Activated CD4-positive, alpha-beta T cell treated with anti-CD3 and anti-CD28 coated beads for 36 hours (primary cell): ENCODE measurements at regions not wholly inside any gene's neighbourhood (a gene's known extent, or its start where the extent isn't known, plus 50 kb on each side); places are given as distances from the start of the nearest gene placed in this dataset.

Experiments used
- ATAC-seq: fragments of 200-7000 bp; cut with Tn5 transposase; one replicate; pipeline ENCODE4 v1.10.0; 2021; ENCODE audit warnings: mild to moderate bottlenecking, moderate library complexity
- CTCF ChIA-PET: fragments of 350-600 bp; sonication (Branson Sonifier 250); formaldehyde crosslinking; loops from one replicate; lab custom pipeline; 2021; ENCODE audit warnings: antibody characterized with exemption; lab: Charles Lee
- POLR2A ChIA-PET: fragments of 350-600 bp; sonication (Branson Sonifier 250); formaldehyde crosslinking; loops from one replicate; lab custom pipeline; 2021; ENCODE audit warnings: antibody characterized with exemption, inconsistent platforms; lab: Charles Lee
- DNase-seq: peaks from one replicate; pipeline ENCODE4 v3.0.0-alpha.2; 2020
- H3K27ac Mint-ChIP-seq: one replicate; pipeline ENCODE4 v1.8.0; 2021; ENCODE audit warnings: mixed read lengths
- H3K27me3 Mint-ChIP-seq: one replicate; pipeline ENCODE4 v1.8.0; 2021; ENCODE audit warnings: mixed read lengths
- H3K36me3 Mint-ChIP-seq: one replicate; pipeline ENCODE4 v1.8.0; 2021; ENCODE audit warnings: low read depth, mixed read lengths
- H3K4me1 Mint-ChIP-seq: one replicate; pipeline ENCODE4 v1.8.0; 2021; ENCODE audit warnings: mixed read lengths
- H3K4me3 Mint-ChIP-seq: one replicate; pipeline ENCODE4 v1.8.0; 2021; ENCODE audit warnings: mild to moderate bottlenecking, moderate library complexity, mixed read lengths
- H3K9me3 Mint-ChIP-seq: one replicate; pipeline ENCODE4 v1.8.0; 2021; ENCODE audit warnings: low read depth, mixed read lengths
- intact Hi-C, 2 experiments: fragments of 100-400 bp; cut with DNase I in 1 of 2; cut with micrococcal nuclease in 1 of 2; formaldehyde crosslinking; loops; one replicate each; pipeline versions ENCODE4 v1.14.2 to v1.15.1; 2022 to 2024; cut with DNase I, micrococcal nuclease

GRCh38 chr13:76542176-76542575 lies 344.0 kb downstream of the KCTD12 start:
- Mint-ChIP-seq H3K36me3 (no peaks in the 10 kb centered on the region), H3K4me1 (no peaks in the 10 kb centered on the region), H3K4me3 (no peak overlapping the region), H3K27ac (no peak overlapping the region), H3K27me3 (no peaks in the 10 kb centered on the region), H3K9me3 (peaks cover 3% of the 10 kb centered on the region)
- ChIA-PET POLR2A (no interaction called here), CTCF (interaction anchor here (0.6 kb wide), 1 partner anchor 901 kb away, joined by 3 read pairs; no protein-coding TSS in a partner anchor)
- no peak for DNase-seq
- intact Hi-C loops: no loop called here
- ATAC-seq: no peak

GRCh38 chr13:76538004-76538403 lies 348.2 kb downstream of the KCTD12 start:
- H3K27ac Mint-ChIP-seq: no peak overlapping the region
- intact Hi-C loops: no loop called here
- H3K27me3 Mint-ChIP-seq: peaks cover 3% of the 10 kb centered on the region
- ChIA-PET POLR2A (no interaction called here), CTCF (no interaction called here)
- no peak overlapping the region for H3K4me3 Mint-ChIP-seq
- ATAC-seq: no peak
- H3K36me3 Mint-ChIP-seq: no peaks in the 10 kb centered on the region
- DNase-seq: no peak
- H3K4me1 Mint-ChIP-seq: no peaks in the 10 kb centered on the region
- H3K9me3 Mint-ChIP-seq: no peaks in the 10 kb centered on the region

GRCh38 chr13:76533251-76533650 lies 353.0 kb downstream of the KCTD12 start:
- Mint-ChIP-seq H3K9me3 (no peaks in the 10 kb centered on the region), H3K36me3 (no peaks in the 10 kb centered on the region), H3K27me3 (peaks cover 6% of the 10 kb centered on the region), H3K4me1 (no peaks in the 10 kb centered on the region), H3K27ac (no peak overlapping the region), H3K4me3 (no peak overlapping the region)
- ChIA-PET POLR2A (no interaction called here), CTCF (no interaction called here)
- intact Hi-C loops: no loop called here
- ATAC-seq (no peak), DNase-seq (no peak)

GRCh38 chr13:76527041-76527440 lies 359.2 kb downstream of the KCTD12 start:
- Mint-ChIP-seq H3K9me3 (no peaks in the 10 kb centered on the region), H3K36me3 (no peaks in the 10 kb centered on the region), H3K27me3 (peaks cover 2% of the 10 kb centered on the region), H3K4me1 (no peaks in the 10 kb centered on the region), H3K27ac (no peak overlapping the region), H3K4me3 (no peak overlapping the region)
- intact Hi-C loops: no loop called here
- ATAC-seq (no peak), DNase-seq (no peak)
- POLR2A ChIA-PET: no interaction called here
- CTCF ChIA-PET: no interaction called here

- H3K27ac Mint-ChIP-seq: no peak overlapping the region
- H3K9me3 Mint-ChIP-seq: no peaks in the 10 kb centered on the region
- CTCF ChIA-PET: interaction anchor here (0.5 kb wide), 1 partner anchor 42 kb away, joined by 3 read pairs; no protein-coding TSS in a partner anchor
- no peak overlapping the region for H3K4me3 Mint-ChIP-seq
- H3K36me3 Mint-ChIP-seq: no peaks in the 10 kb centered on the region
- H3K27me3 Mint-ChIP-seq: peaks cover 1% of the 10 kb centered on the region
- intact Hi-C loops: no loop called here
- H3K4me1 Mint-ChIP-seq: no peaks in the 10 kb centered on the region
- ATAC-seq: no peak
- no peak for DNase-seq
- POLR2A ChIA-PET: no interaction called here
These were observed 362.4 kb downstream of the KCTD12 start for GRCh38 chr13:76523740-76524340.

- ChIA-PET CTCF (no interaction called here), POLR2A (interaction anchor here (0.6 kb wide), 2 partner anchors 149 to 328 kb away, joined by 3 read pairs; no protein-coding TSS in a partner anchor)
- ATAC-seq: no peak
- Mint-ChIP-seq H3K36me3 (no peaks in the 10 kb centered on the region), H3K4me3 (no peak overlapping the region), H3K9me3 (no peaks in the 10 kb centered on the region), H3K4me1 (no peaks in the 10 kb centered on the region), H3K27ac (no peak overlapping the region), H3K27me3 (peaks cover 3% of the 10 kb centered on the region)
- no peak for DNase-seq
- intact Hi-C loops: no loop called here
These were observed 364.0 kb downstream of the KCTD12 start for GRCh38 chr13:76522083-76522755.

GRCh38 chr13:76519685-76520084 lies 366.5 kb downstream of the KCTD12 start:
- intact Hi-C loops: no loop called here
- ATAC-seq (no peak), DNase-seq (no peak)
- ChIA-PET CTCF (no interaction called here), POLR2A (no interaction called here)
- H3K27me3 Mint-ChIP-seq: peaks cover 13% of the 10 kb centered on the region
- no peak overlapping the region for H3K27ac Mint-ChIP-seq
- no peaks in the 10 kb centered on the region for H3K9me3 Mint-ChIP-seq
- no peaks in the 10 kb centered on the region for H3K4me1 Mint-ChIP-seq
- no peaks in the 10 kb centered on the region for H3K36me3 Mint-ChIP-seq
- H3K4me3 Mint-ChIP-seq: no peak overlapping the region

GRCh38 chr13:76516586-76516985 lies 369.6 kb downstream of the KCTD12 start:
- DNase-seq (no peak), ATAC-seq (no peak)
- Mint-ChIP-seq H3K36me3 (no peaks in the 10 kb centered on the region), H3K4me1 (no peaks in the 10 kb centered on the region), H3K27me3 (peaks cover 17% of the 10 kb centered on the region), H3K9me3 (no peaks in the 10 kb centered on the region), H3K4me3 (no peak overlapping the region), H3K27ac (no peak overlapping the region)
- ChIA-PET CTCF (no interaction called here), POLR2A (no interaction called here)
- intact Hi-C loops: no loop called here

- Mint-ChIP-seq H3K9me3 (no peaks in the 10 kb centered on the region), H3K27me3 (peaks cover 17% of the 10 kb centered on the region), H3K27ac (no peak overlapping the region), H3K36me3 (no peaks in the 10 kb centered on the region), H3K4me3 (no peak overlapping the region), H3K4me1 (no peaks in the 10 kb centered on the region)
- CTCF ChIA-PET: no interaction called here
- ATAC-seq (no peak), DNase-seq (no peak)
- intact Hi-C loops: no loop called here
- POLR2A ChIA-PET: no interaction called here
These were observed 370.2 kb downstream of the KCTD12 start for GRCh38 chr13:76516013-76516412.

GRCh38 chr13:76512721-76513145 lies 373.5 kb downstream of the KCTD12 start:
- ChIA-PET POLR2A (no interaction called here), CTCF (no interaction called here)

GRCh38 chr13:76505437-76505836 lies 380.8 kb downstream of the KCTD12 start:
- ATAC-seq (no peak), DNase-seq (no peak)
- Mint-ChIP-seq H3K4me3 (no peak overlapping the region), H3K36me3 (no peaks in the 10 kb centered on the region), H3K27me3 (peaks cover 10% of the 10 kb centered on the region), H3K4me1 (no peaks in the 10 kb centered on the region), H3K9me3 (no peaks in the 10 kb centered on the region), H3K27ac (no peak overlapping the region)
- ChIA-PET POLR2A (no interaction called here), CTCF (no interaction called here)
- intact Hi-C loops: no loop called here

More at GRCh38 chr13:76512721-76513145, 373.5 kb downstream of the KCTD12 start:
- Mint-ChIP-seq H3K9me3 (no peaks in the 10 kb centered on the region), H3K27ac (no peak overlapping the region), H3K4me3 (no peak overlapping the region), H3K36me3 (no peaks in the 10 kb centered on the region), H3K4me1 (no peaks in the 10 kb centered on the region), H3K27me3 (peaks cover 21% of the 10 kb centered on the region)
- intact Hi-C loops: no loop called here
- ATAC-seq (no peak), DNase-seq (no peak)

- no peaks in the 10 kb centered on the region for H3K9me3 Mint-ChIP-seq
These were observed 382.4 kb downstream of the KCTD12 start for GRCh38 chr13:76503766-76504165.

More at GRCh38 chr13:76503766-76504165, 382.4 kb downstream of the KCTD12 start:
- ChIA-PET POLR2A (no interaction called here), CTCF (no interaction called here)
- no peak for ATAC-seq
- no peak overlapping the region for H3K4me3 Mint-ChIP-seq
- peaks cover 15% of the 10 kb centered on the region for H3K27me3 Mint-ChIP-seq
- H3K36me3 Mint-ChIP-seq: no peaks in the 10 kb centered on the region
- H3K4me1 Mint-ChIP-seq: no peaks in the 10 kb centered on the region
- intact Hi-C loops: no loop called here
- H3K27ac Mint-ChIP-seq: no peak overlapping the region
- no peak for DNase-seq
